DND-41 (cell line): ENCODE measurements at regions not wholly inside any gene's neighbourhood (a gene's known extent, or its start where the extent isn't known, plus 50 kb on each side); places are given as distances from the start of the nearest gene placed in this dataset.

Experiments
- ATAC-seq: fragments of 200-7000 bp; cut with Tn5 transposase; 3 replicates; pipeline ENCODE4 v1.9.1; 2021; ENCODE audit warnings: low read depth; ENCODE audit not compliant: insufficient read depth
- DNase-seq: peaks from one replicate; pipeline ENCODE4 v3.0.0-alpha.2; 2020
- H2AFZ ChIP-seq: 2 replicates; pipeline ENCODE4 v1.6.0; 2012; ENCODE audit warnings: low read depth, low read length
- H3K27ac ChIP-seq: 2 replicates; pipeline ENCODE4 v1.5.1; 2012; ENCODE audit warnings: low read length, inconsistent platforms
- H3K27me3 ChIP-seq: fragments of 200-600 bp; sonication (generic); 2 replicates; pipeline ENCODE4 v1.6.0; 2012; ENCODE audit warnings: low read length, mild to moderate bottlenecking, inconsistent platforms; ENCODE audit not compliant: insufficient read depth, poor library complexity
- H3K36me3 ChIP-seq: 2 replicates; pipeline ENCODE4 v1.5.1; 2012; ENCODE audit warnings: low read length, inconsistent platforms; ENCODE audit not compliant: insufficient read depth
- H3K4me1 ChIP-seq: 2 replicates; pipeline ENCODE4 v1.5.1; 2012; ENCODE audit warnings: mild to moderate bottlenecking, low read length; ENCODE audit not compliant: insufficient read depth
- H3K4me2 ChIP-seq: 2 replicates; pipeline ENCODE4 v1.6.0; 2012; ENCODE audit warnings: mild to moderate bottlenecking, moderate library complexity, low read length, inconsistent platforms; ENCODE audit not compliant: insufficient read depth
- H3K4me3 ChIP-seq, 2 experiments: fragments of 200-600 bp in 1 of 2; shearing (Covaris generic) in 1 of 2; 2 replicates each; pipeline ENCODE4 v1.5.1; 2012 to 2016; ENCODE audit warnings: inconsistent platforms in 2 of 2, low read length in 2 of 2, mild to moderate bottlenecking in 2 of 2, low read depth in 1 of 2, moderate library complexity in 1 of 2
- H3K79me2 ChIP-seq: 2 replicates; pipeline ENCODE4 v1.6.0; 2012; ENCODE audit warnings: low read length, inconsistent platforms; ENCODE audit not compliant: insufficient read depth
- H3K9ac ChIP-seq: 2 replicates; pipeline ENCODE4 v1.6.0; 2012; ENCODE audit warnings: low read depth, mild to moderate bottlenecking, inconsistent platforms, low read length, moderate library complexity
- H3K9me3 ChIP-seq: 2 replicates; pipeline ENCODE4 v1.5.1; 2012; ENCODE audit warnings: low read length, moderate library complexity, mild to moderate bottlenecking, inconsistent platforms; ENCODE audit not compliant: insufficient read depth, severe bottlenecking
- H4K20me1 ChIP-seq: 2 replicates; pipeline ENCODE4 v1.6.0; 2012; ENCODE audit warnings: low read length; ENCODE audit not compliant: insufficient read depth
- CTCF ChIP-seq: IDR thresholded peaks from 2 replicates; pipeline ENCODE4 v1.5.1; 2012; ENCODE audit warnings: borderline replicate concordance, low read length, moderate library complexity, mild to moderate bottlenecking; ENCODE audit not compliant: poor library complexity, severe bottlenecking; ENCODE audit errors: extremely low read depth
- EZH2 ChIP-seq: IDR thresholded peaks from 3 replicates; pipeline ENCODE4 v1.6.1; 2012; ENCODE audit warnings: borderline replicate concordance, low read depth, mild to moderate bottlenecking, moderate library complexity, low read length, inconsistent platforms; ENCODE audit not compliant: severe bottlenecking

DNA sequence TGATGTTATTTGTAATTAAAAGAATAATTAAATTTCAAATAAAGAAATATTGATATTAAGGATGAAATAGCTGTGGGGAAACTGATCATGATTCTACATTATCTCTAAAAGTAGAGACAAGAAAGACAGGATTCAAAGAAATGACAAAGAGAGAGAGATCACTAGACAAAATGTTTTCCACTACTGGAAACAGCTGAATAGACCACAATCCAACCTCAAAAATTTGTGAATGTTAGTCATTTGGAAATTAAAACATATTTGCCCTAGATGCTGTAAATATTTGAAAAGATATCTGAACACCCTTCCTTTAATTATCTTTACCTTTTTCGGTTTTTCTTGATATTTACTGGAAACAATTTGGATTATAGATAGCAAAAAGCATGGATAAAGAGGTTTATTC, 414.9 kb downstream of the CENPC start:
- H3K27ac ChIP-seq, result no peak overlapping the region
- no peaks in the 10 kb centered on the region for H4K20me1 ChIP-seq
- H3K36me3 ChIP-seq, result no peaks in the 10 kb centered on the region
- no peaks in the 10 kb centered on the region for H3K27me3 ChIP-seq
- H3K4me1 ChIP-seq, result no peaks in the 10 kb centered on the region
- no peaks in the 10 kb centered on the region for H3K79me2 ChIP-seq
- no peak overlapping the region for H2AFZ ChIP-seq
- TF ChIP-seq EZH2 (no peak), CTCF (no peak)
- DNase-seq (no peak), ATAC-seq (no peak)
- H3K9me3 ChIP-seq, result no peaks in the 10 kb centered on the region
- H3K4me3 ChIP-seq, result no peak overlapping the region
- no peak overlapping the region for H3K9ac ChIP-seq
- no peak overlapping the region for H3K4me2 ChIP-seq

- TF ChIP-seq EZH2, result no peak
- no peak for TF ChIP-seq CTCF
- Histone ChIP-seq H3K4me2 (no peak overlapping the region), H2AFZ (no peak overlapping the region)
These were observed 418.7 kb downstream of the CENPC start for GRCh38 chr4:67126570-67126969.

DNA sequence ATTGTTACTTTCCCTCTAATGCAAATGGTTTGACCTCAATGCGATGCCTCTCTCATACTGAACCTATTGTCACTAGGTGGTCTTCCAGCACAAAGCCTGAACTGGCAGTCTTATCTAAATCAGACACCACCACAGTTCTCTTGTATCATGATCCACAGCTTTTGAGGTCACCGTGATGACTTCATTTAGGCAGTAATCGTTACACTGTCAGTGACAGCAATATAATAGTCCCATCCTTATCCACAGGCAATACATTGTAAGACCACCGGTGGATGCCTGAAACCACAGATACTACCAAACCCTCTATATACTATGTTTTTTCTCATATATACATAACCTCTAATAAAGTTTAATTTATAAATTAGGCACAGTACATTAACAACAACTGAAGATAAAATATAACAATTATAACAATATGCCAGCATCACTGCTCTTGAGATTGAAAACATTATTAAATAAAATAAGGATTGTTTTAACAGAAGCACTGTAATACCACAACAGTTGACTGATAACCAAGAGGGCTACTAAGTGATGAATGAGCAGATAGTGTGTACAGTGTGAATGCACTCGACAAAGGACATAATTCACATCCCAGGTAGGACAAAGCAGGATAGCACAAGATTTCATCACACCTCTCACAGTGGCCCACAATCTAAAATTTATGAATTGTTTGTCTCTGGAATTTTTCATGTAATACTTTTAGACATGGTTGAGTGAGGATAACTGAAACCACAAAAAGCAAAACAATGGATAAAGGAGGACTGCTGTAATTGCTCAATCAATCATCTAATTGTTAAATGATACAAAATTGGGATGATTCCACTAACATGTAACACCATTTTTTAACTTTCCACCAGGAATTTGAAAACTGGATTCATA, 419.4 kb downstream of the CENPC start:
- H3K9me3 ChIP-seq, result no peaks in the 10 kb centered on the region
- H3K9ac ChIP-seq, result no peak overlapping the region
- no peaks in the 10 kb centered on the region for H3K36me3 ChIP-seq
- no peak overlapping the region for H3K4me3 ChIP-seq
- H3K27ac ChIP-seq, result no peak overlapping the region
- no peaks in the 10 kb centered on the region for H4K20me1 ChIP-seq
- H3K79me2 ChIP-seq, result no peaks in the 10 kb centered on the region
- no peak overlapping the region for H2AFZ ChIP-seq
- H3K27me3 ChIP-seq, result no peaks in the 10 kb centered on the region
- no peak for ATAC-seq
- no peak for TF ChIP-seq EZH2
- TF ChIP-seq CTCF, result no peak
- no peaks in the 10 kb centered on the region for H3K4me1 ChIP-seq
- no peak for DNase-seq
- no peak overlapping the region for H3K4me2 ChIP-seq

More at GRCh38 chr4:67126570-67126969, 418.7 kb downstream of the CENPC start:
- DNase-seq (no peak), ATAC-seq (no peak)
- Histone ChIP-seq H3K27ac (no peak overlapping the region), H3K4me1 (no peaks in the 10 kb centered on the region), H3K79me2 (no peaks in the 10 kb centered on the region), H3K4me3 (no peak overlapping the region), H3K9me3 (no peaks in the 10 kb centered on the region), H3K36me3 (no peaks in the 10 kb centered on the region), H4K20me1 (no peaks in the 10 kb centered on the region), H3K27me3 (no peaks in the 10 kb centered on the region), H3K9ac (no peak overlapping the region)
